ENCODE measurements at regions not wholly inside any gene's neighbourhood (a gene's known extent, or its start where the extent isn't known, plus 50 kb on each side); places are given as distances from the start of the nearest gene placed in this dataset.

- peaks cover 4% of the 10 kb centered on the region for H3K4me1 Mint-ChIP-seq (ENCODE audit: unreplicated experiment)
- H3K4me3 Mint-ChIP-seq: no peak overlapping the region
- H3K27me3 Mint-ChIP-seq: peaks cover 63% of the 10 kb centered on the region
- no peaks in the 10 kb centered on the region for H3K36me3 Mint-ChIP-seq
- DNase-seq (ENCODE audit: extremely low spot score, unreplicated experiment): no peak
- no peak for TF ChIP-seq CTCF (conservative IDR thresholded peaks at IDR 0.05)
- no peak overlapping the region for H3K27ac Mint-ChIP-seq
- no peaks in the 10 kb centered on the region for H3K9me3 Mint-ChIP-seq
Observed at GRCh38 chr13:112215871-112216270, 148.9 kb downstream of the SOX1 start.

GRCh38 chr13:112217431-112217830 is 150.5 kb downstream of the SOX1 start:
- Mint-ChIP-seq H3K27ac (no peak overlapping the region), H3K4me1 (ENCODE audit: unreplicated experiment) (no peaks in the 10 kb centered on the region), H3K36me3 (no peaks in the 10 kb centered on the region), H3K27me3 (peaks cover 55% of the 10 kb centered on the region), H3K9me3 (no peaks in the 10 kb centered on the region), H3K4me3 (no peak overlapping the region)
- no peak for DNase-seq (ENCODE audit: extremely low spot score, unreplicated experiment)
- TF ChIP-seq CTCF (conservative IDR thresholded peaks at IDR 0.05): no peak

GRCh38 chr13:112218416-112218815 is 151.5 kb downstream of the SOX1 start:
- Mint-ChIP-seq H3K4me1 (ENCODE audit: unreplicated experiment) (no peaks in the 10 kb centered on the region), H3K36me3 (no peaks in the 10 kb centered on the region), H3K27me3 (peaks cover 49% of the 10 kb centered on the region), H3K4me3 (no peak overlapping the region), H3K9me3 (no peaks in the 10 kb centered on the region), H3K27ac (no peak overlapping the region)
- no peak for TF ChIP-seq CTCF (conservative IDR thresholded peaks at IDR 0.05)
- DNase-seq (ENCODE audit: extremely low spot score, unreplicated experiment): no peak

DNA sequence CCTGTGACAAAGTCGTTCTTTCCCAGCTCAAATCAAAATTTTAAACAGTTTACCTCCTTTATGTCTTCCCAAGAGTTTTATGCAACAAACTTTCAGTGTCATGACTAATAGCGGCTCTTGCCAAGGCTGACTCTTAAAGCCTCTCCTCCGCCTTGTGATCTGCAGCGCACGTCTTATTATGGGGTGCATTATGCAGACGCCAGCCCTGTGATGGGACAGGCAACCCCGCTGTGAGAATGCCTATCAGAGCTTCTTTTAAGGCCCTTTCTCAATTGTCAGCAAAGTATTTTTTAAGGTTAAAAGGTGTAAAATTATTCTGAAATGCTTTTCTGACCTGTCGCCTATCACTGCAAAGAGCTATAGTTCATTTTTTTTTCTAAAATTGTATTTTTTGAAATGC is 152.8 kb downstream of the SOX1 start:
- no peaks in the 10 kb centered on the region for H3K4me1 Mint-ChIP-seq (ENCODE audit: unreplicated experiment)
- no peak for DNase-seq (ENCODE audit: extremely low spot score, unreplicated experiment)
- no peak for TF ChIP-seq CTCF (conservative IDR thresholded peaks at IDR 0.05)
- no peak overlapping the region for H3K4me3 Mint-ChIP-seq
- peaks cover 44% of the 10 kb centered on the region for H3K27me3 Mint-ChIP-seq
- H3K36me3 Mint-ChIP-seq: no peaks in the 10 kb centered on the region
- H3K9me3 Mint-ChIP-seq: no peaks in the 10 kb centered on the region
- no peak overlapping the region for H3K27ac Mint-ChIP-seq

GRCh38 chr13:112220296-112220875 is 153.4 kb downstream of the SOX1 start:
- Mint-ChIP-seq H3K9me3 (no peaks in the 10 kb centered on the region), H3K27me3 (peaks cover 44% of the 10 kb centered on the region), H3K4me1 (ENCODE audit: unreplicated experiment) (no peaks in the 10 kb centered on the region), H3K4me3 (no peak overlapping the region), H3K27ac (no peak overlapping the region), H3K36me3 (no peaks in the 10 kb centered on the region)
- no peak for TF ChIP-seq CTCF (conservative IDR thresholded peaks at IDR 0.05)
- no peak for DNase-seq (ENCODE audit: extremely low spot score, unreplicated experiment)

GRCh38 chr13:112220925-112221324 is 154.0 kb downstream of the SOX1 start:
- Mint-ChIP-seq H3K27ac (no peak overlapping the region), H3K9me3 (no peaks in the 10 kb centered on the region), H3K27me3 (peaks cover 40% of the 10 kb centered on the region), H3K36me3 (no peaks in the 10 kb centered on the region), H3K4me3 (no peak overlapping the region), H3K4me1 (ENCODE audit: unreplicated experiment) (no peaks in the 10 kb centered on the region)
- TF ChIP-seq CTCF (conservative IDR thresholded peaks at IDR 0.05): no peak
- DNase-seq (ENCODE audit: extremely low spot score, unreplicated experiment): no peak

All from type B pancreatic cell (in vitro differentiated cells).